Panc1 (cell line): ENCODE measurements at regions not wholly inside any gene's neighbourhood (a gene's known extent, or its start where the extent isn't known, plus 50 kb on each side); places are given as distances from the start of the nearest gene placed in this dataset.
A peak's percentile ranks its signal among the peaks of the same experiment; 100 is the strongest.

Source experiments
- ATAC-seq: fragments of 200-7000 bp; cut with Tn5 transposase; 2 replicates; pipeline ENCODE4 v1.9.1; 2020; ENCODE audit warnings: mild to moderate bottlenecking, moderate library complexity
- BruUV-seq: library from RNA; stranded (reverse); fragments of 400-500 nt; replicated peaks from 2 replicates; lab custom pipeline; 2021; lab: Mats Ljungman, UMichigan
- CTCF ChIA-PET: fragments of 300-600 bp; sonication (Branson Sonifier 250); formaldehyde crosslinking; loops from one replicate; lab custom pipeline; 2022; ENCODE audit warnings: antibody characterized with exemption; lab: Charles Lee
- POLR2A ChIA-PET: fragments of 300-600 bp; sonication (Branson Sonifier 250); formaldehyde crosslinking; loops from one replicate; lab custom pipeline; 2022; ENCODE audit warnings: antibody characterized with exemption; lab: Charles Lee
- DNase-seq: peaks from one replicate; pipeline ENCODE4 v3.0.0-alpha.2; 2010; ENCODE audit warnings: low read depth, low spot score
- H3K27ac ChIP-seq: 2 replicates; pipeline ENCODE4 v1.5.1; 2011; ENCODE audit warnings: mild to moderate bottlenecking, low read length, inconsistent platforms
- H3K27me3 ChIP-seq: fragments of 200-500 bp; sonication (Bioruptor generic); 2 replicates; pipeline ENCODE4 v1.6.0; 2014; ENCODE audit warnings: low read length, inconsistent platforms; ENCODE audit not compliant: control insufficient read depth, insufficient read depth
- H3K36me3 ChIP-seq: fragments of 200-500 bp; sonication (Bioruptor generic); 2 replicates; pipeline ENCODE4 v1.5.1; 2014; ENCODE audit warnings: inconsistent platforms, mild to moderate bottlenecking, low read length, moderate library complexity; ENCODE audit not compliant: control insufficient read depth, insufficient read depth
- H3K4me1 ChIP-seq: 2 replicates; pipeline ENCODE4 v1.5.1; 2011; ENCODE audit warnings: inconsistent platforms, mild to moderate bottlenecking, low read length, moderate library complexity; ENCODE audit not compliant: control insufficient read depth, insufficient read depth
- H3K4me3 ChIP-seq, 2 experiments: 2 replicates each; pipeline ENCODE4 v1.5.1; 2011 to 2012; ENCODE audit warnings: low read depth in 2 of 2, low read length in 2 of 2, mild to moderate bottlenecking in 2 of 2, inconsistent platforms in 1 of 2, moderate library complexity in 1 of 2
- H3K9me3 ChIP-seq: fragments of 200-500 bp; sonication (Bioruptor generic); 2 replicates; pipeline ENCODE4 v1.5.1; 2014; ENCODE audit warnings: low read depth, mild to moderate bottlenecking, inconsistent platforms, low read length, moderate library complexity; ENCODE audit not compliant: control insufficient read depth, insufficient read depth
- CTCF ChIP-seq: fragments of 450-650 bp; IDR thresholded peaks from 2 replicates; pipeline ENCODE4 v1.5.1; 2017; ENCODE audit warnings: mild to moderate bottlenecking
- POLR2AphosphoS5 ChIP-seq: IDR thresholded peaks from 2 replicates; pipeline ENCODE4 v1.6.1; 2012; ENCODE audit warnings: mild to moderate bottlenecking, low read depth, low read length, moderate library complexity
- REST ChIP-seq, 2 experiments: IDR thresholded peaks; 2 replicates each; pipeline ENCODE4 v1.6.1; 2011 to 2012; ENCODE audit warnings: low read depth in 2 of 2, control low read depth in 1 of 2, low read length in 1 of 2, mild to moderate bottlenecking in 1 of 2, moderate library complexity in 1 of 2; ENCODE audit not compliant: insufficient read depth in 1 of 2
- SIN3A ChIP-seq: IDR thresholded peaks from 2 replicates; pipeline ENCODE4 v1.6.1; 2012; ENCODE audit warnings: low read depth, mild to moderate bottlenecking, low read length, moderate library complexity, borderline replicate concordance; ENCODE audit not compliant: insufficient read depth
- TCF7L2 ChIP-seq: IDR thresholded peaks from 2 replicates; pipeline ENCODE4 v1.6.1; 2011; ENCODE audit warnings: mild to moderate bottlenecking, low read depth, low read length, inconsistent platforms
- in situ Hi-C: cut with HindIII; loops from 2 replicates; pipeline ENCODE4 v1.10.0; 2016; ENCODE audit warnings: low sequenced_read_pairs, low pct_unique_long_range_greater_than_20kb
- intact Hi-C: fragments of 100-400 bp; cut with micrococcal nuclease; formaldehyde crosslinking; loops from one replicate; pipeline ENCODE4 v1.10.0; 2022; ENCODE audit not compliant: unreplicated experiment

- Histone ChIP-seq H3K27ac (no peak overlapping the region), H3K36me3 (no peaks in the 10 kb centered on the region), H3K4me3 (no peak overlapping the region), H3K27me3 (no peaks in the 10 kb centered on the region), H3K9me3 (no peaks in the 10 kb centered on the region), H3K4me1 (no peaks in the 10 kb centered on the region)
- TF ChIP-seq SIN3A (no peak), REST (IDR thresholded peaks at IDR 0.05; ENCODE audit: insufficient read depth in 1 of 2, low read depth in 2 of 2, low read length in 1 of 2) (no peak), CTCF (no peak), POLR2AphosphoS5 (no peak), TCF7L2 (no peak)
- CTCF ChIA-PET: no interaction called here
- peak; percentile 8 for DNase-seq
- POLR2A ChIA-PET: no interaction called here
- in situ Hi-C loops: no loop called here
- no peak for ATAC-seq
- intact Hi-C loops: no loop called here
- BruUV-seq: no TSS peak
Measured at GRCh38 chr2:138223319-138223718, 259.0 kb downstream of the HNMT start.

- in situ Hi-C loops (no loop called here), intact Hi-C loops (no loop called here)
- Histone ChIP-seq H3K27ac (no peak overlapping the region), H3K4me1 (no peaks in the 10 kb centered on the region), H3K9me3 (no peaks in the 10 kb centered on the region), H3K27me3 (no peaks in the 10 kb centered on the region), H3K4me3 (no peak overlapping the region), H3K36me3 (no peaks in the 10 kb centered on the region)
- CTCF ChIA-PET: no interaction called here
- DNase-seq (no peak), ATAC-seq (no peak)
- TF ChIP-seq TCF7L2 (no peak), CTCF (no peak), REST (IDR thresholded peaks at IDR 0.05; ENCODE audit: insufficient read depth in 1 of 2, low read depth in 2 of 2, low read length in 1 of 2) (no peak)
- POLR2A ChIA-PET: no interaction called here
- no TSS peak for BruUV-seq
Measured at GRCh38 chr2:138227195-138227594, 262.9 kb downstream of the HNMT start.
